ENCODE measurements at regions not wholly inside any gene's neighbourhood (a gene's known extent, or its start where the extent isn't known, plus 50 kb on each side); places are given as distances from the start of the nearest gene placed in this dataset.
A peak's percentile ranks its signal among the peaks of the same experiment; 100 is the strongest.

GRCh38 chr3:13963137-13963886 is 83.4 kb upstream of the WNT7A start:
- no peak for FAIRE-seq
- DNase-seq (ENCODE audit: insufficient read length, low spot score) = no peak

GRCh38 chr3:13954741-13955483 is 75.0 kb upstream of the WNT7A start:
- TF ChIP-seq CTCF (IDR thresholded peaks at IDR 0.05; ENCODE audit: insufficient read depth, missing control alignments) = no peak
- DNase-seq (ENCODE audit: insufficient read length, low spot score) (no peak), FAIRE-seq (no peak)

More at GRCh38 chr3:13963137-13963886, 83.4 kb upstream of the WNT7A start:
- no peak for TF ChIP-seq CTCF (IDR thresholded peaks at IDR 0.05; ENCODE audit: insufficient read depth, missing control alignments)

GRCh38 chr3:13954266-13954665 is 74.4 kb upstream of the WNT7A start:
- DNase-seq (ENCODE audit: insufficient read length, low spot score) (no peak), FAIRE-seq (no peak)
- no peak for TF ChIP-seq CTCF (IDR thresholded peaks at IDR 0.05; ENCODE audit: insufficient read depth, missing control alignments)

GRCh38 chr3:13951184-13951583 is 71.3 kb upstream of the WNT7A start:
- no peak for TF ChIP-seq CTCF (IDR thresholded peaks at IDR 0.05; ENCODE audit: insufficient read depth, missing control alignments)
- no peak for FAIRE-seq
- DNase-seq (ENCODE audit: insufficient read length, low spot score) = no peak

- peak; percentile 61 for FAIRE-seq
- no peak for TF ChIP-seq CTCF (IDR thresholded peaks at IDR 0.05; ENCODE audit: insufficient read depth, missing control alignments)
- no peak for DNase-seq (ENCODE audit: insufficient read length, low spot score)
Measured at GRCh38 chr3:13950042-13950441, 70.2 kb upstream of the WNT7A start.

- no peak for TF ChIP-seq CTCF (IDR thresholded peaks at IDR 0.05; ENCODE audit: insufficient read depth, missing control alignments)
- FAIRE-seq = no peak
Measured at GRCh38 chr3:13947912-13948311, 68.0 kb upstream of the WNT7A start.

GRCh38 chr3:13939206-13939605 is 59.3 kb upstream of the WNT7A start:
- FAIRE-seq (no peak), DNase-seq (ENCODE audit: insufficient read length, low spot score) (no peak)
- no peak for TF ChIP-seq CTCF (IDR thresholded peaks at IDR 0.05; ENCODE audit: insufficient read depth, missing control alignments)

More at GRCh38 chr3:13947912-13948311, 68.0 kb upstream of the WNT7A start:
- no peak for DNase-seq (ENCODE audit: insufficient read length, low spot score)
